Activated T-helper 17 cell treated with anti-CD3 and anti-CD28 coated beads, Interleukin-2, amount 50 U/mL, for 72 hours (primary cell): ENCODE measurements at regions not wholly inside any gene's neighbourhood (a gene's known extent, or its start where the extent isn't known, plus 50 kb on each side); places are given as distances from the start of the nearest gene placed in this dataset.

Experiments
- ATAC-seq: fragments of 150-1000 bp; cut with Tn5 transposase; replicated peaks from 2 replicates; pipeline ENCODE4 v1.10.0; 2021; ENCODE audit warnings: mild to moderate bottlenecking, moderate library complexity
- H3K27ac Mint-ChIP-seq: one replicate; pipeline ENCODE4 v1.8.0; 2022; ENCODE audit warnings: mixed read lengths
- H3K27me3 Mint-ChIP-seq: one replicate; pipeline ENCODE4 v1.8.0; 2022; ENCODE audit warnings: mixed read lengths
- H3K36me3 Mint-ChIP-seq: one replicate; pipeline ENCODE4 v1.8.0; 2022; ENCODE audit warnings: low read depth, mild to moderate bottlenecking, mixed read lengths
- H3K4me1 Mint-ChIP-seq: one replicate; pipeline ENCODE4 v1.8.0; 2022; ENCODE audit warnings: mixed read lengths
- H3K4me3 Mint-ChIP-seq: one replicate; pipeline ENCODE4 v1.8.0; 2022; ENCODE audit warnings: mild to moderate bottlenecking, mixed read lengths
- H3K9me3 Mint-ChIP-seq: one replicate; pipeline ENCODE4 v1.8.0; 2022; ENCODE audit warnings: mixed read lengths

GRCh38 chr2:163248376-163249253 is 410.0 kb upstream of the KCNH7 start:
- H3K4me3 Mint-ChIP-seq, result no peak overlapping the region
- H3K27ac Mint-ChIP-seq, result no peak overlapping the region
- no peaks in the 10 kb centered on the region for H3K4me1 Mint-ChIP-seq
- H3K9me3 Mint-ChIP-seq, result peaks cover 4% of the 10 kb centered on the region
- ATAC-seq, result no peak
- no peaks in the 10 kb centered on the region for H3K36me3 Mint-ChIP-seq
- H3K27me3 Mint-ChIP-seq, result no peaks in the 10 kb centered on the region

- no peaks in the 10 kb centered on the region for H3K27me3 Mint-ChIP-seq
- no peaks in the 10 kb centered on the region for H3K36me3 Mint-ChIP-seq
- no peak for ATAC-seq
- no peak overlapping the region for H3K4me3 Mint-ChIP-seq
- no peak overlapping the region for H3K27ac Mint-ChIP-seq
- H3K4me1 Mint-ChIP-seq, result no peaks in the 10 kb centered on the region
- H3K9me3 Mint-ChIP-seq, result peaks cover 2% of the 10 kb centered on the region
Measured at GRCh38 chr2:163247847-163248220, 409.3 kb upstream of the KCNH7 start.

DNA sequence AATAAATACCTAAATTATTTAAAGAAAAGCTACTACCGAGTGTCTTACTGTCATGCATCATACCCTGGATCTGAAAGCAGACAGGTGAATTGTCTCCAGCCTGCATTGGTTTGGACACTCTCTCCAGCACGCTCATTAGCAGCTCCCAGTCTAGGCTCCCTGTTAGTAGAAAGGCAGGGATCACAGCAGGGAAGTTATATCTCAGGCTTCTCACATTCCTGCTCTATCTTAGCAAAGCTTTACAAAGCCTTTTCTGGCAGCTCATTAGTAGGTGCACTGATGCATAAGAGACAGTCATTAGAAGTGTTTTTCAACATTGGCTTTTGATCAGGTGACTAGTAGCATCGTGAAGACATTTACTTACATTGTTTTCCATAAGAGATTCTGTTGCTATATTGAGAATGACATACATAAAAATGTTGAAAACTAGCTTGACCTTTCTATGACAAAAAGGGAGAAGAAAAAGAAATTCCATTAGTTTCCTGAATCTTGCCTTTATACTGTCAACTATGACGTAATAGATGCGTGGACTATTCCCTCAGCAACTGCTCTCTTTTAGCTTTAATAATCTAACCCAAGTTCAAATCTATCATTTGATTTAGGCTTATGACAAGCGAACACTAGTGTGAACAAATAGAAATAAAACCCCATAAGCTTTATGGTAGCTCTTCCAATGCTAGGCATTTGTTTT is 408.7 kb upstream of the KCNH7 start:
- no peaks in the 10 kb centered on the region for H3K4me1 Mint-ChIP-seq
- no peaks in the 10 kb centered on the region for H3K27me3 Mint-ChIP-seq
- H3K27ac Mint-ChIP-seq, result no peak overlapping the region
- H3K9me3 Mint-ChIP-seq, result no peaks in the 10 kb centered on the region
- no peaks in the 10 kb centered on the region for H3K36me3 Mint-ChIP-seq
- no peak for ATAC-seq
- H3K4me3 Mint-ChIP-seq, result no peak overlapping the region

DNA sequence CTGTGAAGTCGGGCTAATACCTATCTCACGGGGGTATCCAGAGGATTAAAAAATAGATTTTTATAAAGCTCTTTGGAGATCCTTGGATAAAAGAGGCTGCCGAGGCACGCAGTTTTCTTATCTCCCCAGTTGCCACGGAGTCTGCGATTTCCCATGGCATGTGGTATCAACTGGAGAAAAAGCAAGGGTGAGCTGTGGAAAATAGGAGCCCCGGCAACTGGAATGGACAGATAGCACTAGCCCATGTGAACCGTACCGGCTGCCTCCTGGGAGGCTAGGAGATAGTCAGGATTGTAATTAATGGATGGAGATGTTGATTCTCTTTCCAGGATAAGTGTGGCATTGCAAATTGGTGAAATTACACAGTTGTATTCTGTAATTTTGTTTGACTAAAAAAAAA is 407.6 kb upstream of the KCNH7 start:
- peaks cover 4% of the 10 kb centered on the region for H3K9me3 Mint-ChIP-seq
- H3K36me3 Mint-ChIP-seq, result no peaks in the 10 kb centered on the region
- no peak for ATAC-seq
- H3K4me3 Mint-ChIP-seq, result no peak overlapping the region
- no peaks in the 10 kb centered on the region for H3K27me3 Mint-ChIP-seq
- no peak overlapping the region for H3K27ac Mint-ChIP-seq
- H3K4me1 Mint-ChIP-seq, result no peaks in the 10 kb centered on the region

GRCh38 chr2:163236553-163236952 is 398.0 kb upstream of the KCNH7 start:
- H3K27ac Mint-ChIP-seq, result no peak overlapping the region
- H3K27me3 Mint-ChIP-seq, result no peaks in the 10 kb centered on the region
- H3K4me1 Mint-ChIP-seq, result no peaks in the 10 kb centered on the region
- H3K9me3 Mint-ChIP-seq, result peaks cover 10% of the 10 kb centered on the region
- no peak for ATAC-seq
- H3K4me3 Mint-ChIP-seq, result no peak overlapping the region
- no peaks in the 10 kb centered on the region for H3K36me3 Mint-ChIP-seq

DNA sequence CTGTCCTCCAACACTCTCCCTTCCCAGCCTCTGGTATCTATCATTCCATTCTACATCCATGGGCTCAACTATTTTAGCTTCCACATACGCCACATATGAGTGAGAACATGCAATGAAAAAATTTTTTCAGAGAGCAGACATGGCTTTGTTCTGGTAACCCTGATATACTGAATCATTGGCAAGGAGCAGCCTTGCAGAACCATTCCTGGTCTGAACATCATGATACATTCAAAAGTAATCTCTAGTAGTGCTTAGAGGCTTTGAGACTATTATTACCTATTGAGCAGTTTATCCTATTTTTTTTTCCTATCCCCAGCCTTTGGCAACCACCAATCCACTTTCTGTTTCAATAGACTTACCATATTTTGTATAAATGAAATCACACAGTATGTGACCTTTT is 393.1 kb upstream of the KCNH7 start:
- peaks cover 9% of the 10 kb centered on the region for H3K9me3 Mint-ChIP-seq
- H3K4me3 Mint-ChIP-seq, result no peak overlapping the region
- ATAC-seq, result no peak
- H3K27me3 Mint-ChIP-seq, result no peaks in the 10 kb centered on the region
- H3K4me1 Mint-ChIP-seq, result no peaks in the 10 kb centered on the region
- no peak overlapping the region for H3K27ac Mint-ChIP-seq
- H3K36me3 Mint-ChIP-seq, result no peaks in the 10 kb centered on the region

- no peaks in the 10 kb centered on the region for H3K27me3 Mint-ChIP-seq
- H3K27ac Mint-ChIP-seq, result no peak overlapping the region
- no peaks in the 10 kb centered on the region for H3K4me1 Mint-ChIP-seq
- H3K36me3 Mint-ChIP-seq, result no peaks in the 10 kb centered on the region
- no peak overlapping the region for H3K4me3 Mint-ChIP-seq
- no peak for ATAC-seq
- peaks cover 4% of the 10 kb centered on the region for H3K9me3 Mint-ChIP-seq
Measured at GRCh38 chr2:163213661-163214081, 375.1 kb upstream of the KCNH7 start.

GRCh38 chr2:163210430-163210918 is 371.9 kb upstream of the KCNH7 start:
- Mint-ChIP-seq H3K4me3 (no peak overlapping the region), H3K4me1 (no peaks in the 10 kb centered on the region), H3K9me3 (peaks cover 4% of the 10 kb centered on the region), H3K27me3 (no peaks in the 10 kb centered on the region), H3K27ac (no peak overlapping the region), H3K36me3 (no peaks in the 10 kb centered on the region)
- no peak for ATAC-seq

- Mint-ChIP-seq H3K4me3 (no peak overlapping the region), H3K9me3 (peaks cover 4% of the 10 kb centered on the region), H3K27me3 (no peaks in the 10 kb centered on the region), H3K4me1 (no peaks in the 10 kb centered on the region), H3K36me3 (no peaks in the 10 kb centered on the region), H3K27ac (no peak overlapping the region)
- ATAC-seq, result no peak
Measured at GRCh38 chr2:163207693-163208370, 369.3 kb upstream of the KCNH7 start.

DNA sequence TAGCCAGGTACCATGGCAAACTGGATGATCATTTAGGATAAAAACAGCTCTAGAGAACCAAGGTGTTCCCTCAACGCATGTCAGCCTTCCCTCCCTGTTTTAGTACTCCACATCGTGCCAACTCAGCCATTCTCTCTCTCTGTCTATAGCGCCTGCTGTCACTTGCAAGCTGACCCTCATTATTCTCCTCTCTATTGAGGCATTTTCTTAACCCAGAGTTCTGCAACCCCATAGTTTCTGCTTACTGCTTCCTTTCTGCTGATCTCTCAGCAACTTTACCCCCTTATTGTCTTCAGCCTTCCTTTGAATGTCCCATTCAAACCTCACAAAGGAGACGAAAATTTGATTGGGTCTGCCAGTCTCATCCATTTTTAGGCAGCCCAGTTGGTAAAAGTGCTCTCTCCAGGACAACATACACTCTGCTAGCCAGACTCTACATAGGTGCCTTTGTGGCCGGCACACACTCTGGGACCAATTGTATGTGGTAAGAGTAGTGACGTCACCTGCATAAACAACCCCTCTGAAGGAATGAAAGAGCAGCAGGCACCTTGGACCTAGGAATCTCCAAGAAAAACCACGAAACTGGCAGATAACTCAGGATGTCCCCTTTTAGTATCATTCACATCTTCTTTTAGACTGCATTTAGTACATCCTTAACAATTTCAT is 367.2 kb upstream of the KCNH7 start:
- Mint-ChIP-seq H3K4me1 (no peaks in the 10 kb centered on the region), H3K27me3 (no peaks in the 10 kb centered on the region), H3K9me3 (peaks cover 4% of the 10 kb centered on the region), H3K4me3 (no peak overlapping the region), H3K27ac (no peak overlapping the region), H3K36me3 (no peaks in the 10 kb centered on the region)
- no peak for ATAC-seq

DNA sequence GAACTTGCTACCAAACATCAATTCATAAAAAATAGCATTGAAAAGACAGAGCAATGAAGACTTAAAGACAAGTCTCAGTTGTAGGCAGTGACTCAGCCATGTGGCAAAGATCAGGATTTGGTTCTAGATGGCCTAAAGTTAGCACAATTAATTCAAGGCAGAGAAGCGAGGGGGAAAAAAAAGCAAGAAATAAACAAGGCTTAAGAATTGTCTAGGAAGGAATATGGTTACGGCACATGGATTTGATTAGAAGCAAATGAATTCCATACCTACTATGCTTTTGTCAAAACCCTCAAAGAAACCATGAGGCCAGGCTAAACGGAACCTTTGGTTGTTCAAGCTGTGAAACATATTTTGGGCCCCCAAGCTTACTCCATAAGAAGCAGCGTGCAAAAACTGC is 362.2 kb upstream of the KCNH7 start:
- ATAC-seq, result no peak
- no peak overlapping the region for H3K4me3 Mint-ChIP-seq

DNA sequence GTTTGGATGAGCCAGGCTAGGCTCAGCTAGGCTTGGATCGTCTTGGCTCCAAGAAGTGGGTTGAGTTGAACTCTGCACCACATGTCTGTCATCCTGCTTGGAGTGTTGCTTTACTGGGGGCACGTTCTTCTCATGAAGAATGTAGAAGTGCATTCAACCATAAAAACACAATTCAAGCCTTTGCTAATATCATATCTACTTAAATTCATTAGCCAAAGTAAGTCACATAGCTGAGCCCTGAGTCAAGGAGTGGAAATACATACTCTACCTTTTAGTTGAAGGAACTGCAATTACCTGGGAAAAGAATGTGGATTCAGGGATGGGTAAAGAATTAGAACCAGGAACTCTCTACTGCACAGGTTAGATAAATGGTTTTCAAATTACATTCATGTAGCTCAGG is 360.4 kb upstream of the KCNH7 start:
- Mint-ChIP-seq H3K36me3 (no peaks in the 10 kb centered on the region), H3K27me3 (no peaks in the 10 kb centered on the region), H3K4me3 (no peak overlapping the region), H3K9me3 (peaks cover 4% of the 10 kb centered on the region), H3K4me1 (no peaks in the 10 kb centered on the region), H3K27ac (no peak overlapping the region)
- ATAC-seq, result no peak

More for the DNA sequence above, 362.2 kb upstream of the KCNH7 start:
- H3K9me3 Mint-ChIP-seq, result peaks cover 4% of the 10 kb centered on the region
- H3K36me3 Mint-ChIP-seq, result no peaks in the 10 kb centered on the region
- no peak overlapping the region for H3K27ac Mint-ChIP-seq
- H3K4me1 Mint-ChIP-seq, result no peaks in the 10 kb centered on the region
- H3K27me3 Mint-ChIP-seq, result no peaks in the 10 kb centered on the region

GRCh38 chr2:163198007-163198406 is 359.4 kb upstream of the KCNH7 start:
- H3K9me3 Mint-ChIP-seq, result peaks cover 4% of the 10 kb centered on the region

DNA sequence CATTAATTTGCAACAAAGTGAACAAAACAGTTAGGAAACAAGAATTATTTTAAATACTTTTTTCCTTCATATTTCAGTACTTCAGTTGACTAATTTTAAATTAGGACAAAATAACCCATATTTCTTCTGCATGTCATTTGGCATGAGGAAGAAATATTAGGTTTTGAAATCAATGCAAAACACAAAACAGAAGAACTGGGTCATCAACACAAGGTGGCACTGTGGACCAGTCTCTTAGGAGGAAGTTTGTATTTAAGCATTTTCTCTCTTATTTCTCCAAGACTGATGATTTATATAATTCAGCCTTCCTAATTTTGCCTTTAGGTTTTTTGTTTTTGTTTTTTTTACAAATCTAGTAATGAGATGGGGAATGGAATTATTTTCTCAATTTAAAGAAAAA is 352.8 kb upstream of the KCNH7 start:
- Mint-ChIP-seq H3K4me3 (no peak overlapping the region), H3K4me1 (no peaks in the 10 kb centered on the region), H3K27ac (no peak overlapping the region), H3K27me3 (no peaks in the 10 kb centered on the region), H3K36me3 (no peaks in the 10 kb centered on the region), H3K9me3 (no peaks in the 10 kb centered on the region)
- ATAC-seq, result no peak

More at GRCh38 chr2:163198007-163198406, 359.4 kb upstream of the KCNH7 start:
- Mint-ChIP-seq H3K27ac (no peak overlapping the region), H3K36me3 (no peaks in the 10 kb centered on the region), H3K4me1 (no peaks in the 10 kb centered on the region), H3K4me3 (no peak overlapping the region), H3K27me3 (no peaks in the 10 kb centered on the region)
- no peak for ATAC-seq
